Gastroesophageal sphincter (tissue), 3 donors: ENCODE measurements at regions not wholly inside any gene's neighbourhood (a gene's known extent, or its start where the extent isn't known, plus 50 kb on each side); places are given as distances from the start of the nearest gene placed in this dataset.

ENCODE experiments used
- CTCF ChIP-seq, 4 experiments: fragments of 200-600 bp in 2 of 4; fragments of 450-650 bp in 2 of 4; sonication (generic) in 1 of 4; IDR thresholded peaks; one replicate each; pipeline ENCODE4 v1.5.1; 2017 to 2019; ENCODE audit warnings: antibody characterized with exemption in 4 of 4, mild to moderate bottlenecking in 2 of 4, moderate library complexity in 2 of 4
- EP300 ChIP-seq: sonication (generic); formaldehyde crosslinking; IDR thresholded peaks from one replicate; pipeline ENCODE4 v1.6.1; 2017; ENCODE audit warnings: antibody characterized with exemption, mild to moderate bottlenecking
- POLR2AphosphoS5 ChIP-seq: sonication (generic); formaldehyde crosslinking; IDR thresholded peaks from one replicate; pipeline ENCODE4 v1.6.1; 2017; ENCODE audit warnings: antibody characterized with exemption

- TF ChIP-seq CTCF (IDR thresholded peaks at IDR 0.05), result no peak
- TF ChIP-seq POLR2AphosphoS5, result no peak
- no peak for TF ChIP-seq EP300
These were observed 1144.8 kb upstream of the FANCL start for GRCh38 chr2:59385971-59386370.
